Superior temporal gyrus (tissue), 1 donor: ENCODE measurements at regions not wholly inside any gene's neighbourhood (a gene's known extent, or its start where the extent isn't known, plus 50 kb on each side); places are given as distances from the start of the nearest gene placed in this dataset.
"Not testable (repeated sequence)": the region's sequence is repeated elsewhere in the genome, so short reads cannot be mapped to it uniquely, and the experiment has no call there.

ENCODE experiments used
- DNase-seq: peaks from one replicate; pipeline ENCODE4 v3.0.0-alpha.2; 2016; ENCODE audit errors: extremely low spot score

DNA sequence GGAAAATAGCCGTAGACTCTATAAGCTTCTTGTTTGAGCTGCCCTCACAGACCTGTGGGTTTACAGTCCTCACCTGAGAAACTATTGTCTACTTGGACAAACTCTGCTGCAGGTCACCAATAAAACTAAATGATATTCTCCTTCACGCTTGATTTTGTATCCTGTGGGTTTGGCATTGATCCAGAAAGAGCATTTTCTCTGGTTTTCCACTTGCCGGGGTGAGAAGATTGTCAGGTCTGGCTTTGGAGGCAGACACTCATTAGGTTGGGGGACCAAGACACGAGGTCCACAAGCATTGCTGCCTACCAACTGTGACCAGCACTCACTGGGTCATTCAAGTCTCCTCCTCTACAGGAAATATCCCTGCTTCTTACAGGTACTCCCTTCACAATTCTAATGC, 68.5 kb downstream of the CDC14C start:
- no peak for DNase-seq

GRCh38 chr7:49001610-49002033, 77.3 kb downstream of the CDC14C start:
- DNase-seq = peak; percentile 25

GRCh38 chr7:49010717-49011116, 86.4 kb downstream of the CDC14C start:
- no peak for DNase-seq

DNA sequence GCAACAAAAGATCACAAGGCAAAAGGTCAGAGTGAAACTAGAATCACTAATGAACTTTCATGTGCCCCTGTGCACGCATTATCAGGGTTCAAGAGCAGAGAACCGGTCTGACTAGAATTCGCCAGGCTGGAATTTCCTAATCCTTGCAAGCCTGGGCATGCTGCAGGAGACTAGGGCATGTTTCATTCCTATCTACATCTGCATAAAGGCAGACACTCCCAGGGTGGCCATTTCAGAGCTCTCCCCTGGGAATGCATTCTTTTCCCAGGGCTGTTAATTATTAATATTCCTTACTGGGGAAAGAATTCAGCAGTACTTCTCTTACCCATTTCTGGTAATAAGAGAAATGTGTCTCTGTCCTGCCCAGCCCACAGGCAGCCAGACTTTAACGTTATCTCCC, 90.5 kb downstream of the CDC14C start:
- DNase-seq = no peak

DNA sequence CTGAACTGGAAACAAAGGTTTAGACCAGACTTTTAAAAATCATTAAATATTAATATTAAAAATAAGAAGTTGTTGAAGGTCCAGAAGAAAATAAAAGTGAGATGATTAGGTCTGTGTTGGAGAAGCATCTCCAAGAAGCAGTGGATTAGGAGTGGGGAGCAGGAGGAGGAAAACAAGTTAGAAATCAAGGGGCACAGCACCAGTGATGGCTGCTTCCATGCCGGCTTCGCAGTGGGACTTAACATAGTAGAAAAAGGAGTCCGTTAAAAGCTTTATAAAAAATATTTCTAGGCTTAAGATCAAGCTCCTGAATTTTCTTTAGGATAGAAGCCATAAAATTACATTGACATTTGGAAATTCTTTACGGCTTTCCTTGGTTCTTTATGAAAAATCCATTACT, 95.8 kb downstream of the CDC14C start:
- no peak for DNase-seq

- DNase-seq = no peak
Observed at GRCh38 chr7:49022448-49022847, 98.1 kb downstream of the CDC14C start.

DNA sequence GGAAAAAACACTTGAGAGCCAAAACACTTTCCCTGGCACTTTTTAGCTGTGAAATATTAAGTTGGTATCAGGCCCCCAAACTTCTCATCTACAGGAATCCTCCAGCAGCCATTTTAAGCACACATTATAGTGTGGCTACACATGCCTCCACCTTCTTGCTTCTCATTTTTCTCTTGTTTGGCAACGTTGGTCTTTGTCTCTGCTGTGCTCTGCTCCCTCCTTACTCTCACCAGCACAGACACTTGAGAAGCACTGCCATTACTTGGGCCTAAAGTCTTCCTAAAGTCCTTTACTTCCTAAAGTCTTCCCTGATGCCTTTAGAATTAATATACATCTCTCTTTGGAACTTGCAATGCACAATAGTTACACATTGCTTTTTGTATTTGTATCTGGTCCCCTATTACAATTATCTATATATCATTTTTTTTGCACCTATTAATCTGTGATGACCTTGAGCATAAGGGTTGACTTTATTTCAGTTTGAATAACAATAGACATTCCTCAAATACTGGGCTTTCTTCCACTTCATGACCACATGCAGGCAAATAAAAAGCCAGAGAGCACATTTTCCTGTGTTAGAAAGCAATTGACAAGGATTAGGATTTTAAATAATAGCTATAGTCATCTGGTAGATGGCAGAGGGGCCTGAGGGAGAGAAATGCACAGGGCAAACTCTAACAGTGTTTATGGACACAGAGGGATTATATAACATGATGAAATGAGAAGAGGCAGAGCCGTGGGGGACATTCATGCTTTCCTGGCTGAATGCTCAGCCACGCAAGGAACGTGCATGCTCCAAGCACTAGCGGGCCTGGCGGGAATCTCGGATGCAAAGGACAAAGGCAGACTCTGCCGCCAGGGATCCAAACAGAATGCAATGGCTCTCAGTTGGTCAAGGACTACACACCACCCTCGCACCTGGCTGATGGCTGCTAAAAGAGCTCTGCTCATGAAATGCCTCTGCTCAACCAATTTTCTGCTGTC, 99.3 kb downstream of the CDC14C start:
- DNase-seq = no peak

DNA sequence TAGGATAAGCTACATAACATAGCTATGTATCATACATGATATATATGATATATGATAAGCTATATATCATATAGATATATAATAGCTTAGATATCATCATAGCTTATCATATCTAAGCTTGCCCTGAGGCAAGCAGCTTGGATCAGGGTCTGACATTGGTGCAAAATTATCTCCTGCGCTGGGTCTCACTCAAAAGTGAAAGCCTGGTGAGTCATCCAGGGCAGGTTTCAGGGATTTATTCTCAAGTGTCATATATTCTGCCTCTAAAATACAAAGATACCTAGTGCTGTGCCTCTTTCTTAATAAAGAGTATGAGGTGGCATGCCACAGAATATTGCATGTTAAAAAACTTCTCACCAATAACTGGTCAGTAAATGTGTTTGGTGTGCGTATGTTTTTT, 105.9 kb downstream of the CDC14C start:
- DNase-seq = no peak

- DNase-seq = not testable (repeated sequence)
Observed at GRCh38 chr7:49033140-49033539, 108.8 kb downstream of the CDC14C start.

DNA sequence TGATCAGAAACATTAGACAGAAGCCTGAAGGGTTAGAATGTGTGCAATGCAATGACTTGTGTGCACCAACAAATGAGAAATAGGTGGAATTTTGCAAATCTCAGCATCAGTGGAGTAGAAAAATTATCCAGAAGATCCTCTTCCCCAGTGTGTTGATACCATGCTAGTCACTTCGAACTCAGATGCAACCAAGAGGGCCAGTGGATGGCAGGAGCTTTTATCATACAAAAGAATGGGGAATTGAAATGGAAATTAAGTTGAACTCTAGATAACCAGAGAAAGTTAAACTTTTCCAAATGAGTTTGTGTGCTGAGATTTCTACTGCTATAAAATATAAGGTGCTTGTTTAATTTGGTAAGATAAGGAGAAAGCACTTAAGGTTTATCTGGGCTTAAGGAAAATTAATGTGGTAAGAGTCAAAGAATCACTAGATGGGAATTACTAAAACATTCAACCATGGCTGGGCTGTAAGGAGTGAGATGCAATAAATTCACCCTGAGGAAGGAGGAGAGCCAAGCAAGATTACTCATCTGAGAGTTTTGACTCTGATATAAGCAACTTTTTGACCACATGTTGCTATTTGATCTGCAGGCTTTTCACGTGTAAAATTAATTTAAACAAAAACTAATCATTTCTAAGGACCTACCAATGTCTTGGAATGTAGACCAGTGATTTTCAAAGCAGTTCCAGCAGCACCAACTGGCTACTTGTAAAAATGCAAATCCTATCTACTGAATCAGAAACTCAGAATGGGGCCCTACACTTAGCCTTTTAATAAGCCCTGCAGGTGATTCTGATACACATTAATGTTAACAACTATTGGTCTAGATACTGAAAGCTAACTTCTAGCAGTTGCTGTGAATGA, 113.2 kb downstream of the CDC14C start:
- DNase-seq = no peak

GRCh38 chr7:49038821-49039358, 114.5 kb downstream of the CDC14C start:
- DNase-seq = no peak

DNA sequence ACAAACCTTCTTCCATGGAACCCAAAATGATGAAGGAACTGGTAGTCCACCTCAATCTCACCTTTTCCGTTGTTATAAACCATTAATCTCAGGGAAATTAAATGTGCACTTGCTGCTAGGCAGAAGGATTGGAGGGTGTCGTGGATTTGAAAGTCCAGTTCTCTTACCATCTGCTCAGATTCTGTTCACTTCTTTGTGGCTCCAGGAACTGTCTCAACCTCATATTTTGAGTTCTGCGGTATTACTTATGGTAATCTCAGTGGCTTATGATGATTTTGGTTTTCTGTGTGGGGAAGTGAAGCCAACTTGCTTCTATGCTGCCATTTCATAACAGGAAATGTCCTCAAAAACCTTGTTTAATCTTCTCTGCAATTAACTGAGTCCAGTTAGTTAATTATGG, 136.4 kb downstream of the CDC14C start:
- no peak for DNase-seq

DNA sequence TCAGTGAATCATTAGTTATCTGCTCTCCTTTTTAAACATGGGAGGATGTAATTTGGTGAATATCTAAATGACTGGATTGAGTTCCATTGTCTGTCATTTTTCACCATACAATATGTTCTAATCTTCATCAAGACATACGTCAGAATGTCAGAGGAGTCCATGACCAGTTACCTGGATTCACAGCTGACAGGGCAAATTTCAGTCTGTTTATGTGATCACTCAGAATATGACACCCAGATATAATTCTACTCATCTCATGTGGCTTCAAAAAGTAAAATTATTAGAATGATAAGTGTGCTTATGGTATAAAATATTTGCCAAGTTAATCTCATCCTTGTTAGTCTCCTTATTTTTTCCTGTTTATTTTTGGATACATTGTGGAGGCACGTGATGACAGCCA, 150.2 kb downstream of the CDC14C start:
- DNase-seq = no peak

- DNase-seq = no peak
Observed at GRCh38 chr7:49080896-49081475, 156.6 kb downstream of the CDC14C start.

- no peak for DNase-seq
Observed at GRCh38 chr7:49088017-49088416, 163.7 kb downstream of the CDC14C start.

DNA sequence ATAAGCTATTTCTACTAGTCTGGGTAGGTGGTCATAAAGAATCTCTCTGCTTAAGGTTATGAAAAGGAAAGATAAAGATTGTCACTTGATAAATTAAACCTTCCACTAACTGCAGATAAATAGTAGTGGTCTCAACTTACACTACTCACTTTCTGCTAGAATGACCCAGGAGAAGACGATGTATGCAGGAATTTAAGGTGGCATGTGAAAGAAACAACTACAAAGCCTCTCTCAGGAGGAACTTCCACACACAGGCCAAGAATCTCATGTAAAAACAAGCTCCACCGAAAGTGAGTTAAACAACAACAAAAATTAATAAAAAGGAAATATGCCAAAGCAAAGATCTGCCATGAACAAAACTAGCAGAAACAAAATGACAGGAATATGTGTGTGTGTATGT, 165.4 kb downstream of the CDC14C start:
- DNase-seq = no peak

DNA sequence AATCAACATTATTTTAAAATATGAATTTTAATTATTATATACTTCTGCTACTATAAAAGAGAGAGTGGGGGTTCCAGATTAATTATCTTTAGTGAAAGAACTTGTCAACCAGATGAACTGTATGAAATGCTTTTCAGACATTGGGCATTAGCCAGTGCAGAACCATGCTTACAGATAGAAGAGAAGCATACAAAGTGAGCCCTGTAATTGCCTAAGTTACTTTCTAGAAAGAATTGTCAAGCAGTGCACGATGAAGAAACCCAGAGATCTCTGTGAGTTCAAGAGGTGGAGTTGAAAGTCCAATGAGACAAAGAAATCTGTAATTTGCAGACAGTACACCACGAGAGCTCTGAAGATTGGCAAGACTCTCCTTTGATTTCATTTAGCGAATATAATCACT, 166.7 kb downstream of the CDC14C start:
- no peak for DNase-seq

GRCh38 chr7:49091519-49091918, 167.2 kb downstream of the CDC14C start:
- DNase-seq = no peak

DNA sequence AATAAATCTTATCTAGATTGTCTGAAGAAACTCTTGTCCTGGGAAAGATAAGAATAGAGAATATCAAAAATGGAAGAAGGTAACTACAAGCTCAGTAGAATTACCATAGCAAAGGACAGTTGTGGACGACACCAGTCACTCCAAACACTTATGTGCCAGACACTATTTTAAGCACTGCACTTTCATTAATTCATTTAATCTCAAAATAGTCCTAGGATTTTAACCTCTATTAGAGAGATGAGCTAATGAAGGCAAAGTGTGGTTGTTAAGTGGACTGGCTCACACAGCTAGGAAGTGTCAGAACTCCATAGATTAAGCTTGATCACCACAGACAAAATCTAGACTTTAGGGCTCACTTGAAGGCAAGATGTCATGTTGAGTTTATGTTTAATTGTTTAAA, 168.9 kb downstream of the CDC14C start:
- DNase-seq = no peak

DNA sequence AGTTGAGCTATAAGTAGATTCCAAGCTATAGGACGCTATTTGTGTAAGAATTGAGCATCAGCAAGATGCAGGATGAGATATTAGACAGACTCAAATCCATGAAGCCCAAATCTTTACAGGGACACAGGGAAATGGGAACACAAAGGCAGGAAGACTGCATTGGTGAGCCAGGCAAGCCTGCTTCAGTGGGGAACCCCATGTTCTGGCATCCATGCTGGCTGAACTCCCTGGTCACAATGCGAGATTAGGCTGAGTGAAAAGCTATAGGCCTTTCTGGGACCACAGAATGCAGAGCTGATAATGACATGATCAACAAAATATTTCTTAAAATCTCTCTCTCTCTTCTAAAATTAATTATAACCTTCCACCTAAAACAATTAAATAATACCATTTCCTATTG, 170.5 kb downstream of the CDC14C start:
- no peak for DNase-seq

GRCh38 chr7:49099587-49100326, 175.4 kb downstream of the CDC14C start:
- no peak for DNase-seq
